IMR-90 (cell line): ENCODE measurements at regions not wholly inside any gene's neighbourhood (a gene's known extent, or its start where the extent isn't known, plus 50 kb on each side); places are given as distances from the start of the nearest gene placed in this dataset.
A peak's percentile ranks its signal among the peaks of the same experiment; 100 is the strongest.

Source experiments
- BHLHE40 ChIP-seq: fragments of 150-350 bp; IDR thresholded peaks from 2 replicates; pipeline ENCODE4 v1.6.1; 2016; ENCODE audit warnings: mild to moderate bottlenecking, low read depth, low read length
- POLR2A ChIP-seq: IDR thresholded peaks from 2 replicates; pipeline ENCODE4 v1.6.1; 2012; ENCODE audit warnings: mild to moderate bottlenecking, low read depth, low read length
- RCOR1 ChIP-seq: IDR thresholded peaks from 2 replicates; pipeline ENCODE4 v1.6.1; 2012; ENCODE audit warnings: mild to moderate bottlenecking, low read length, improper control_type of control experiment; ENCODE audit not compliant: insufficient replicate concordance
- RFX5 ChIP-seq: IDR thresholded peaks from 2 replicates; pipeline ENCODE4 v1.8.0; 2012; ENCODE audit warnings: low read depth, mild to moderate bottlenecking, low read length, moderate library complexity
- TF ChIP-seq, protein P1 (sequence below): conservative IDR thresholded peaks from 2 replicates; pipeline ENCODE4 v1.5.1; 2012; ENCODE audit warnings: mild to moderate bottlenecking, low read depth, low read length, improper control_type of control experiment

- no peak for TF ChIP-seq POLR2A
- TF ChIP-seq, protein P1, sequence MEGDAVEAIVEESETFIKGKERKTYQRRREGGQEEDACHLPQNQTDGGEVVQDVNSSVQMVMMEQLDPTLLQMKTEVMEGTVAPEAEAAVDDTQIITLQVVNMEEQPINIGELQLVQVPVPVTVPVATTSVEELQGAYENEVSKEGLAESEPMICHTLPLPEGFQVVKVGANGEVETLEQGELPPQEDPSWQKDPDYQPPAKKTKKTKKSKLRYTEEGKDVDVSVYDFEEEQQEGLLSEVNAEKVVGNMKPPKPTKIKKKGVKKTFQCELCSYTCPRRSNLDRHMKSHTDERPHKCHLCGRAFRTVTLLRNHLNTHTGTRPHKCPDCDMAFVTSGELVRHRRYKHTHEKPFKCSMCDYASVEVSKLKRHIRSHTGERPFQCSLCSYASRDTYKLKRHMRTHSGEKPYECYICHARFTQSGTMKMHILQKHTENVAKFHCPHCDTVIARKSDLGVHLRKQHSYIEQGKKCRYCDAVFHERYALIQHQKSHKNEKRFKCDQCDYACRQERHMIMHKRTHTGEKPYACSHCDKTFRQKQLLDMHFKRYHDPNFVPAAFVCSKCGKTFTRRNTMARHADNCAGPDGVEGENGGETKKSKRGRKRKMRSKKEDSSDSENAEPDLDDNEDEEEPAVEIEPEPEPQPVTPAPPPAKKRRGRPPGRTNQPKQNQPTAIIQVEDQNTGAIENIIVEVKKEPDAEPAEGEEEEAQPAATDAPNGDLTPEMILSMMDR: peak; percentile 94
- peak; percentile 26 for TF ChIP-seq RCOR1
- TF ChIP-seq BHLHE40: no peak
- no peak for TF ChIP-seq RFX5
Observed at GRCh38 chr10:44857363-44858016, 53.6 kb upstream of the TMEM72 start.
